ENCODE measurements at regions not wholly inside any gene's neighbourhood (a gene's known extent, or its start where the extent isn't known, plus 50 kb on each side); places are given as distances from the start of the nearest gene placed in this dataset.

DNA sequence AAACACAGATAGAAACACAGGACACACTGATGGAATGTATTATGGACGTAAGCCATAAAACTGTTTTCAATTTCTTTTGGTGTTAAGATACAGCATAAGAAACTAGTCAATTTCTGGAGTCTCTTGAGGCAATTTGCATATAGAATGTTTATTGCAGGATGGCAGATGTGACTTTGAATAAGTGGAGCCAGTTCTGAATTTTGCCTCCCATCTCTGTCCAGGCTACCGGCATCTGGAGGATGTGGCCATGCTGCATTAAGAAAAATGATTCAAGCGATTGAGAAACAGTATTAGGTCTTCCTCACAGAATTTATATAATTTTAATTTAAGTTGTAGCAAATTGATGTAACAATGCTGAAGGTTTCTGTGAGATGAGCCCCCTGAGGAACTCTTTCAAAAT is 81.5 kb downstream of the CHST2 start:
- TF ChIP-seq CTCF (IDR thresholded peaks at IDR 0.05): no peak
- TF ChIP-seq POLR2A (IDR thresholded peaks at IDR 0.05): no peak
